NCI-H1694 treated with DMSO at 0.1 percent for 48 hours (cell line): ENCODE measurements at regions not wholly inside any gene's neighbourhood (a gene's known extent, or its start where the extent isn't known, plus 50 kb on each side); places are given as distances from the start of the nearest gene placed in this dataset.
"Not testable (repeated sequence)": the region's sequence is repeated elsewhere in the genome, so short reads cannot be mapped to it uniquely, and the experiment has no call there.

Experiments used
- DNase-seq: peaks from one replicate; lab custom pipeline; 2025; lab: John Stamatoyannopoulos, UW

- DNase-seq: no peak
Observed at GRCh38 chr12:105641749-105642148, 311.3 kb downstream of the C12orf75 start.

GRCh38 chr12:105644770-105645169 is 314.3 kb downstream of the C12orf75 start:
- DNase-seq: no peak

GRCh38 chr12:105654606-105655005 is 324.1 kb downstream of the C12orf75 start:
- no peak for DNase-seq

- no peak for DNase-seq
Observed at GRCh38 chr12:105658389-105658788, 327.9 kb downstream of the C12orf75 start.

GRCh38 chr12:105659355-105660075 is 329.0 kb downstream of the C12orf75 start:
- no peak for DNase-seq

GRCh38 chr12:105664765-105665164 is 334.3 kb downstream of the C12orf75 start:
- not testable (repeated sequence) for DNase-seq

- DNase-seq: no peak
Observed at GRCh38 chr12:105665366-105665765, 334.9 kb downstream of the C12orf75 start.

GRCh38 chr12:105667973-105668743 is 337.7 kb downstream of the C12orf75 start:
- no peak for DNase-seq

GRCh38 chr12:105670672-105671071 is 340.2 kb downstream of the C12orf75 start:
- DNase-seq: no peak

- DNase-seq: no peak
Observed at GRCh38 chr12:105671720-105672119, 341.2 kb downstream of the C12orf75 start.

GRCh38 chr12:105672121-105672975 is 341.9 kb downstream of the C12orf75 start:
- DNase-seq: no peak

- DNase-seq: no peak
Observed at GRCh38 chr12:105674871-105675699, 344.6 kb downstream of the C12orf75 start.

- no peak for DNase-seq
Observed at GRCh38 chr12:105676694-105677093, 346.2 kb downstream of the C12orf75 start.

- no peak for DNase-seq
Observed at GRCh38 chr12:105677672-105678071, 347.2 kb downstream of the C12orf75 start.

- no peak for DNase-seq
Observed at GRCh38 chr12:105679982-105680381, 349.5 kb downstream of the C12orf75 start.

GRCh38 chr12:105681341-105681740 is 350.9 kb downstream of the C12orf75 start:
- DNase-seq: no peak

- DNase-seq: not testable (repeated sequence)
Observed at GRCh38 chr12:105682821-105683220, 352.3 kb downstream of the C12orf75 start.

- DNase-seq: not testable (repeated sequence)
Observed at GRCh38 chr12:105683836-105684235, 353.3 kb downstream of the C12orf75 start.

- DNase-seq: no peak
Observed at GRCh38 chr12:105698075-105698474, 367.6 kb downstream of the C12orf75 start.

- DNase-seq: no peak
Observed at GRCh38 chr12:105699209-105699608, 368.7 kb downstream of the C12orf75 start.

GRCh38 chr12:105704787-105705186 is 374.3 kb downstream of the C12orf75 start:
- no peak for DNase-seq
